ENCODE measurements at regions not wholly inside any gene's neighbourhood (a gene's known extent, or its start where the extent isn't known, plus 50 kb on each side); places are given as distances from the start of the nearest gene placed in this dataset.

DNA sequence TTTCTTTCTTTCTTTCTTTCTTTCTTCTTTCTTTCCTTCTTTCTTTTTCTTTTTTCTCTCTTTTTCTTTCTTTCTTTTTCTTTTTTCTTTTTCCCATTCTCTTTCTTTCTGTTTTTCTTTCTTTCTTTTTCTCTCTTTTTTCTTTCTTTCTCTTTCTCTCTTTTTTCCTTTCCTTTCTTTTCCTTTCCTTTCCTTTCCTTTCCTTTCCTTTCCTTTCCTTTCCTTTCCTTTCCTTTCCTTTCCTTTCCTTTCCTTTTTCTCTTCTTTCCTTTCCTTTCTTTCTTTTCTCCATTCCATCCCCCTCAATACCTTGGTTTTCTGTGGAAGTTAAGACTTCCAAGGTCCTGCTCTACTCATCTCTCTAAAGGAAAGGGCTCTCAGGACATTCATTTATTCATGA, 102.8 kb upstream of the CLNK start:
- Histone ChIP-seq H3K27ac (ENCODE audit: low read depth, low read length) (no peak overlapping the region), H3K79me2 (ENCODE audit: insufficient read depth, low read length) (no peaks in the 10 kb centered on the region), H3K9me2 (ENCODE audit: insufficient read depth) (no peaks in the 10 kb centered on the region), H3K4me3 (replicated peaks in 1 of 2; ENCODE audit: low read depth in 1 of 2, low read length in 2 of 2) (no peak overlapping the region), H3K4me2 (ENCODE audit: low read length) (no peak overlapping the region), H4K20me1 (ENCODE audit: insufficient read depth) (no peaks in the 10 kb centered on the region), H3K27me3 (ENCODE audit: insufficient read depth, low read length) (no peaks in the 10 kb centered on the region), H3K4me1 (ENCODE audit: control insufficient read depth in 1 of 2, insufficient read depth in 2 of 2, low read length in 2 of 2) (no peaks in the 10 kb centered on the region), H3K9ac (ENCODE audit: low read length) (no peak overlapping the region), H3K9me3 (ENCODE audit: control insufficient read depth in 1 of 2, insufficient read depth in 1 of 2, low read depth in 1 of 2, low read length in 2 of 2) (no peaks in the 10 kb centered on the region), H2AFZ (ENCODE audit: low read depth, low read length, poor library complexity, severe bottlenecking) (no peak overlapping the region), H3K36me3 (ENCODE audit: control insufficient read depth in 1 of 2, insufficient read depth in 2 of 2, low read length in 2 of 2) (no peaks in the 10 kb centered on the region)
- CTCF ChIA-PET: no interaction called here
- RAD21 ChIA-PET (ENCODE audit: low non-redundant PET in 1 of 2, low total read pairs in 2 of 2, uncharacterized antibody in 2 of 2, unreplicated experiment in 2 of 2): no interaction called here
- no TSS peak for BruUV-seq (replicated peaks)
- POLR2A ChIA-PET: no interaction called here
- ATAC-seq (no peak), DNase-seq (ENCODE audit: low read depth, low spot score) (no peak)
- TF ChIP-seq, protein P1, sequence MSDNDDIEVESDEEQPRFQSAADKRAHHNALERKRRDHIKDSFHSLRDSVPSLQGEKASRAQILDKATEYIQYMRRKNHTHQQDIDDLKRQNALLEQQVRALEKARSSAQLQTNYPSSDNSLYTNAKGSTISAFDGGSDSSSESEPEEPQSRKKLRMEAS (IDR thresholded peaks at IDR 0.05): no peak
- TF ChIP-seq FOSL1 (IDR thresholded peaks at IDR 0.05; ENCODE audit: low read depth) (no peak), CTCF (IDR thresholded peaks at IDR 0.05 in 2 of 3, conservative IDR thresholded peaks at IDR 0.05 in 1 of 3; ENCODE audit: borderline replicate concordance in 1 of 3, insufficient read depth in 1 of 3, low read depth in 2 of 3, low read length in 2 of 3) (no peak), EZH2 (IDR thresholded peaks at IDR 0.05) (no peak), JUND (IDR thresholded peaks at IDR 0.05) (no peak)
- TF ChIP-seq, protein P2, sequence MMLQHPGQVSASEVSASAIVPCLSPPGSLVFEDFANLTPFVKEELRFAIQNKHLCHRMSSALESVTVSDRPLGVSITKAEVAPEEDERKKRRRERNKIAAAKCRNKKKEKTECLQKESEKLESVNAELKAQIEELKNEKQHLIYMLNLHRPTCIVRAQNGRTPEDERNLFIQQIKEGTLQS (IDR thresholded peaks at IDR 0.05): no peak
- intact Hi-C loops (cut with micrococcal nuclease): no loop called here

- CTCF ChIA-PET: no interaction called here
- TF ChIP-seq SRF (IDR thresholded peaks at IDR 0.05; ENCODE audit: low read depth) (no peak), ZFX (IDR thresholded peaks at IDR 0.05) (no peak), POLR2AphosphoS5 (IDR thresholded peaks at IDR 0.05; ENCODE audit: low read depth, low read length) (no peak), JUND (IDR thresholded peaks at IDR 0.05) (no peak), EZH2 (IDR thresholded peaks at IDR 0.05) (no peak)
- no peak for ATAC-seq
Observed at GRCh38 chr4:10784621-10785020, 100.1 kb upstream of the CLNK start.

More at GRCh38 chr4:10784621-10785020, 100.1 kb upstream of the CLNK start:
- Histone ChIP-seq H3K9ac (ENCODE audit: low read length) (no peak overlapping the region), H3K9me3 (ENCODE audit: control insufficient read depth in 1 of 2, insufficient read depth in 1 of 2, low read depth in 1 of 2, low read length in 2 of 2) (no peaks in the 10 kb centered on the region), H2AFZ (ENCODE audit: low read depth, low read length, poor library complexity, severe bottlenecking) (no peak overlapping the region), H4K20me1 (ENCODE audit: insufficient read depth) (no peaks in the 10 kb centered on the region), H3K4me3 (replicated peaks in 1 of 2; ENCODE audit: low read depth in 1 of 2, low read length in 2 of 2) (no peak overlapping the region), H3K27ac (ENCODE audit: low read depth, low read length) (no peak overlapping the region), H3K4me1 (ENCODE audit: control insufficient read depth in 1 of 2, insufficient read depth in 2 of 2, low read length in 2 of 2) (no peaks in the 10 kb centered on the region), H3K27me3 (ENCODE audit: insufficient read depth, low read length) (no peaks in the 10 kb centered on the region), H3K79me2 (ENCODE audit: insufficient read depth, low read length) (no peaks in the 10 kb centered on the region), H3K4me2 (ENCODE audit: low read length) (no peak overlapping the region), H3K36me3 (ENCODE audit: control insufficient read depth in 1 of 2, insufficient read depth in 2 of 2, low read length in 2 of 2) (no peaks in the 10 kb centered on the region), H3K9me2 (ENCODE audit: insufficient read depth) (no peaks in the 10 kb centered on the region)
- intact Hi-C loops (cut with micrococcal nuclease): no loop called here
- ChIA-PET RAD21 (ENCODE audit: low non-redundant PET in 1 of 2, low total read pairs in 2 of 2, uncharacterized antibody in 2 of 2, unreplicated experiment in 2 of 2) (no interaction called here), POLR2A (no interaction called here)
- DNase-seq (ENCODE audit: low read depth, low spot score): no peak
- BruUV-seq (replicated peaks): no TSS peak
